GM06990 (cell line): ENCODE measurements at regions not wholly inside any gene's neighbourhood (a gene's known extent, or its start where the extent isn't known, plus 50 kb on each side); places are given as distances from the start of the nearest gene placed in this dataset.

ENCODE experiments used
- DNase-seq: peaks from one replicate; pipeline ENCODE4 v3.0.0-alpha.2; 2011; ENCODE audit not compliant: insufficient read length; ENCODE audit errors: extremely low read depth
- H3K27me3 ChIP-seq: replicated peaks from 2 replicates; pipeline ENCODE4 v1.6.0; 2011; ENCODE audit warnings: low read length; ENCODE audit not compliant: control insufficient read depth, insufficient read depth
- H3K36me3 ChIP-seq: 2 replicates; pipeline ENCODE4 v1.5.1; 2011; ENCODE audit warnings: low read length; ENCODE audit not compliant: control insufficient read depth, insufficient read depth
- H3K4me3 ChIP-seq: replicated peaks from 2 replicates; pipeline ENCODE4 v1.5.1; 2011; ENCODE audit warnings: low read depth, mild to moderate bottlenecking, control low read depth, low read length
- CTCF ChIP-seq: IDR thresholded peaks from 2 replicates; pipeline ENCODE4 v1.5.1; 2011; ENCODE audit warnings: low read length, control low read depth, mild to moderate bottlenecking, inconsistent platforms; ENCODE audit not compliant: insufficient read depth, poor library complexity, severe bottlenecking

DNA sequence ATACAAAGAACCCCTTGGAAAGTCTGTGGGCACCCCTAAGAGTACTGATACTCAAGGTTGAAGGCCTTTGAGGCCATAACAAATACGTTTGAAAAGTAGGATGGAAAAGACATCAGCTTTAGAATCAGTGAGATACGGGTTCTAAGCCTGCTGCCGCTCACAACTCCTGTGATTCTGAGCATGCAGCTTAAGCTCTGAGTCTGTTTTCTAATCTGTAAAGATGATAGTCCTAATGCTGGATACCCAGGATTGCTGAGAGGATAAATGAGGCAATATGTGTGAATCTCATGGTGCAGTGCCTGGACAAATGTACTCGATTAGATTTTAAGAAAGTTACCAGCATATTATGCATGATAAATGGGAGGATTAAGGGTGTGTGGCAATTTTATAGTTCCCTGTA lies 321.0 kb upstream of the HSF2 start:
- H3K4me3 ChIP-seq: no peak overlapping the region
- TF ChIP-seq CTCF: no peak
- H3K36me3 ChIP-seq: no peaks in the 10 kb centered on the region
- DNase-seq: no peak
- H3K27me3 ChIP-seq: no peaks in the 10 kb centered on the region

- no peak for DNase-seq
- Histone ChIP-seq H3K27me3 (no peaks in the 10 kb centered on the region), H3K4me3 (no peak overlapping the region), H3K36me3 (no peaks in the 10 kb centered on the region)
- no peak for TF ChIP-seq CTCF
Observed at GRCh38 chr6:122079916-122080315, 319.5 kb upstream of the HSF2 start.

GRCh38 chr6:122081921-122082320 lies 317.5 kb upstream of the HSF2 start:
- no peak for DNase-seq
- Histone ChIP-seq H3K27me3 (no peaks in the 10 kb centered on the region), H3K4me3 (no peak overlapping the region), H3K36me3 (no peaks in the 10 kb centered on the region)
- no peak for TF ChIP-seq CTCF

DNA sequence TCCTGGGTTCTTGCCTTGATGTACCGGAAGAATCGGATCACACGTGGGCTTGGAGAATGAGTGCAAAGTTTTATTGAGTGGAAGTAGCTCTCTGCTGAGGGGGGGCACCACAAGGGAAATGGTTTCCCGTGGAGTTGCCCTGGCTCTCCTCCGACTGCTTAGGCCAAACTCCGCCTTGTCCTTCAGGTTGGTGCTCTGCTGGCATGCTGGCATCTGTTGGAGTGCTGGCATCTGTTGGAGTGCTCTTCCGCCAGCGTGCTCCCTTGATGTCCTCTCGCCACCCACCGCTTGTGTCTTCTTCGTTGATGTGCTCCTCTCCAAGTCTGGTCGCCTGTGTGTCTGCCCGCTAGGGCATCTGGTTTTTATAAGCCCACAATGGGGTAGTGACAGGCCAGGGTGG lies 317.1 kb upstream of the HSF2 start:
- H3K4me3 ChIP-seq: no peak overlapping the region
- no peaks in the 10 kb centered on the region for H3K27me3 ChIP-seq
- no peak for DNase-seq
- TF ChIP-seq CTCF: no peak
- H3K36me3 ChIP-seq: no peaks in the 10 kb centered on the region

DNA sequence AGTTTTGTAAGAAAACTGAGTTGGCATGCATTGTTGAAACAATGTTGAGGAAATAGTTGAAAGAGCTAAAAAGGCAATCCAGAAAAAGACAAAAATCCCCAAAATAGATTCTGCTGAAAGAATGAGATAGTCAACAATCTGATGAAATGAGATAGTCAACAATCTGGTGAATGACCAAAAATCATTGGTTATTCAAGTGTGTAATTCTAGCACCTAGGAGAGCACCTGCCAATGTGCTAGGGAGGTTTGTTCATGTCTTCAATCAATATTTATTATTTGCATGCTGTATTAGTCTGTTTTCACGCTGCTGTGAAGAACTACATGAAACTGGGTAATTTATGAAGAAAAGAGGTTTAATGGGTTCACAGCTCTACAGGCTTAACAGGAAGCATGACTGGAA lies 307.1 kb upstream of the HSF2 start:
- H3K4me3 ChIP-seq: no peak overlapping the region
- no peak for DNase-seq
- no peaks in the 10 kb centered on the region for H3K36me3 ChIP-seq
- TF ChIP-seq CTCF: no peak
- no peaks in the 10 kb centered on the region for H3K27me3 ChIP-seq

GRCh38 chr6:122098201-122098678 lies 301.2 kb upstream of the HSF2 start:
- H3K27me3 ChIP-seq: no peaks in the 10 kb centered on the region
- no peaks in the 10 kb centered on the region for H3K36me3 ChIP-seq
- TF ChIP-seq CTCF: no peak
- no peak overlapping the region for H3K4me3 ChIP-seq
- no peak for DNase-seq
